Body of pancreas (tissue), 4 donors: ENCODE measurements at regions not wholly inside any gene's neighbourhood (a gene's known extent, or its start where the extent isn't known, plus 50 kb on each side); places are given as distances from the start of the nearest gene placed in this dataset.

ENCODE experiments used
- POLR2A ChIP-seq, 3 donors: fragments of 450-650 bp; IDR thresholded peaks; one replicate each; pipeline ENCODE4 v1.6.1; 2016; ENCODE audit warnings: antibody characterized with exemption in 3 of 3, mild to moderate bottlenecking in 2 of 3
- TF ChIP-seq, protein P1 (sequence below), 7 experiments: fragments of 450-650 bp in 4 of 7; fragments of 200-600 bp in 3 of 7; sonication (generic) in 3 of 7; IDR thresholded peaks; one replicate each; pipeline ENCODE4 v1.5.1; 2016 to 2019; ENCODE audit warnings: antibody characterized with exemption in 7 of 7

DNA sequence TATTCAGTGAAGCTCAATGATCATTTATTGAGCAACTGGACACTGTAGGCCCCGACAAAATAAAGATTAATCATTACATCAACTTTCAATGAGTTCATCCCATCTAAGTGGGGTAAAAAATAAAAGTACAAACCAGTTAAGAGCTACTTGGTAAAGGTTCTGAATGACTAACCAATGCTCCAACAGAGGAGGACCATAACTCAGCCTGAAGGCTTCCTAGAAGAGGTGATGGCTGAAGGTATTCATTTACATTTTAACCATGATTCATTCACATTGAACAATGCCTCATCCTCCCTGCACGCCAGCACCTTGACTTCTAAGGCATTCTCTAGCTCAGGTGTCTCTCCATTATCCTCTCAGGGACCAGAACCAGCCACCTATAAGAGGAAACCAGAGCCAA is 201.4 kb downstream of the ZNF462 start:
- TF ChIP-seq POLR2A (IDR thresholded peaks at IDR 0.05), result no peak
- TF ChIP-seq, protein P1, sequence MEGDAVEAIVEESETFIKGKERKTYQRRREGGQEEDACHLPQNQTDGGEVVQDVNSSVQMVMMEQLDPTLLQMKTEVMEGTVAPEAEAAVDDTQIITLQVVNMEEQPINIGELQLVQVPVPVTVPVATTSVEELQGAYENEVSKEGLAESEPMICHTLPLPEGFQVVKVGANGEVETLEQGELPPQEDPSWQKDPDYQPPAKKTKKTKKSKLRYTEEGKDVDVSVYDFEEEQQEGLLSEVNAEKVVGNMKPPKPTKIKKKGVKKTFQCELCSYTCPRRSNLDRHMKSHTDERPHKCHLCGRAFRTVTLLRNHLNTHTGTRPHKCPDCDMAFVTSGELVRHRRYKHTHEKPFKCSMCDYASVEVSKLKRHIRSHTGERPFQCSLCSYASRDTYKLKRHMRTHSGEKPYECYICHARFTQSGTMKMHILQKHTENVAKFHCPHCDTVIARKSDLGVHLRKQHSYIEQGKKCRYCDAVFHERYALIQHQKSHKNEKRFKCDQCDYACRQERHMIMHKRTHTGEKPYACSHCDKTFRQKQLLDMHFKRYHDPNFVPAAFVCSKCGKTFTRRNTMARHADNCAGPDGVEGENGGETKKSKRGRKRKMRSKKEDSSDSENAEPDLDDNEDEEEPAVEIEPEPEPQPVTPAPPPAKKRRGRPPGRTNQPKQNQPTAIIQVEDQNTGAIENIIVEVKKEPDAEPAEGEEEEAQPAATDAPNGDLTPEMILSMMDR (IDR thresholded peaks at IDR 0.05), result no peak
